ENCODE measurements at regions not wholly inside any gene's neighbourhood (a gene's known extent, or its start where the extent isn't known, plus 50 kb on each side); places are given as distances from the start of the nearest gene placed in this dataset.

DNA sequence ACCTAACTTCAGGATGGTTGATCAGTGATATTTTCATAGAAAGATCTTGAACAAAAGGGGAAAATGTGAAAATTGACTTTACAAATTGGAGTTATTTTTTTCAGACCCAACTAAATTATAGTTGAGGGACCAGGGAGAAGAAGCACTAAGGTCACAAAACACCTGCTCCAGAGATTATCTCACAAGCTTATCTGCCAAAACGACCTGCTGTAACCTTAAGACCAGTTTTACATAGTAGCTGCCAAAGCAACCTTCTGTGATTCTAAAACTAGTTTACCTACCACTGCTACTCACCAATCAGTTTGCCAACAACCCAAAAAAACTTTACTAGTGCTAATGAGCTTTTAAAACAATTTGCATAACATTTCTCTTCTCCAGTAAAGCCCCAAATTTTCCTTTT, 972.1 kb downstream of the C4orf33 start:
- H3K4me1 Mint-ChIP-seq = no peaks in the 10 kb centered on the region
- H3K4me1 ChIP-seq (ENCODE audit: control insufficient read depth in 2 of 2, insufficient read depth in 2 of 2, low read length in 2 of 2) = no peaks in the 10 kb centered on the region
- H3K4me3 ChIP-seq (ENCODE audit: control extremely low read depth in 1 of 5, extremely low read depth in 1 of 5, insufficient read depth in 1 of 5, low read depth in 2 of 5, low read length in 4 of 5) = no peak overlapping the region
- no peaks in the 10 kb centered on the region for H3K27me3 Mint-ChIP-seq
- no peaks in the 10 kb centered on the region for H3K79me2 ChIP-seq (ENCODE audit: control insufficient read depth, insufficient read depth, low read length)
- no peaks in the 10 kb centered on the region for H4K20me1 ChIP-seq (ENCODE audit: control insufficient read depth, insufficient read depth, low read length, poor library complexity, severe bottlenecking)
- H3K4me2 ChIP-seq (replicated peaks; ENCODE audit: low read depth, low read length, poor library complexity, severe bottlenecking) = no peak overlapping the region
- H3K9me3 Mint-ChIP-seq (ENCODE audit: insufficient read depth) = no peaks in the 10 kb centered on the region
- H3K27me3 ChIP-seq (replicated peaks in 1 of 4; ENCODE audit: control extremely low read depth in 1 of 4, control insufficient read depth in 3 of 4, insufficient read depth in 4 of 4, low read length in 3 of 4) = no peaks in the 10 kb centered on the region
- WGBS (ENCODE audit: insufficient coverage) = 50% methylated on average over 1 of the region's 1 CpG
- no peak overlapping the region for H3K27ac ChIP-seq (ENCODE audit: low read length in 2 of 2)
- no peak overlapping the region for H3K4me3 Mint-ChIP-seq
- H2AFZ ChIP-seq (ENCODE audit: insufficient read depth, low read depth, low read length, poor library complexity, severe bottlenecking) = no peak overlapping the region
- intact Hi-C loops (cut with micrococcal nuclease) = no loop called here
- ChIA-PET POLR2A (no interaction called here), CTCF (no interaction called here)
- no peaks in the 10 kb centered on the region for H3K36me3 ChIP-seq (replicated peaks in 1 of 2; ENCODE audit: control extremely low read depth in 1 of 2, control insufficient read depth in 1 of 2, extremely low read depth in 1 of 2, insufficient read depth in 2 of 2, low read length in 1 of 2)
- no peak overlapping the region for H3K9ac ChIP-seq (ENCODE audit: low read length)
- ATAC-seq (ENCODE audit: low read depth) (no peak), DNase-seq (no peak)
- TF ChIP-seq EZH2 (IDR thresholded peaks at IDR 0.05; ENCODE audit: borderline replicate concordance, insufficient read depth, low read depth, low read length, poor library complexity, severe bottlenecking) = no peak
- TF ChIP-seq, protein P1, sequence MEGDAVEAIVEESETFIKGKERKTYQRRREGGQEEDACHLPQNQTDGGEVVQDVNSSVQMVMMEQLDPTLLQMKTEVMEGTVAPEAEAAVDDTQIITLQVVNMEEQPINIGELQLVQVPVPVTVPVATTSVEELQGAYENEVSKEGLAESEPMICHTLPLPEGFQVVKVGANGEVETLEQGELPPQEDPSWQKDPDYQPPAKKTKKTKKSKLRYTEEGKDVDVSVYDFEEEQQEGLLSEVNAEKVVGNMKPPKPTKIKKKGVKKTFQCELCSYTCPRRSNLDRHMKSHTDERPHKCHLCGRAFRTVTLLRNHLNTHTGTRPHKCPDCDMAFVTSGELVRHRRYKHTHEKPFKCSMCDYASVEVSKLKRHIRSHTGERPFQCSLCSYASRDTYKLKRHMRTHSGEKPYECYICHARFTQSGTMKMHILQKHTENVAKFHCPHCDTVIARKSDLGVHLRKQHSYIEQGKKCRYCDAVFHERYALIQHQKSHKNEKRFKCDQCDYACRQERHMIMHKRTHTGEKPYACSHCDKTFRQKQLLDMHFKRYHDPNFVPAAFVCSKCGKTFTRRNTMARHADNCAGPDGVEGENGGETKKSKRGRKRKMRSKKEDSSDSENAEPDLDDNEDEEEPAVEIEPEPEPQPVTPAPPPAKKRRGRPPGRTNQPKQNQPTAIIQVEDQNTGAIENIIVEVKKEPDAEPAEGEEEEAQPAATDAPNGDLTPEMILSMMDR (IDR thresholded peaks at IDR 0.05) = no peak
- no peak overlapping the region for H3K27ac Mint-ChIP-seq
- H3K9me3 ChIP-seq (ENCODE audit: control extremely low read depth in 1 of 3, control insufficient read depth in 2 of 3, insufficient read depth in 1 of 3, low read length in 2 of 3) = no peaks in the 10 kb centered on the region

DNA sequence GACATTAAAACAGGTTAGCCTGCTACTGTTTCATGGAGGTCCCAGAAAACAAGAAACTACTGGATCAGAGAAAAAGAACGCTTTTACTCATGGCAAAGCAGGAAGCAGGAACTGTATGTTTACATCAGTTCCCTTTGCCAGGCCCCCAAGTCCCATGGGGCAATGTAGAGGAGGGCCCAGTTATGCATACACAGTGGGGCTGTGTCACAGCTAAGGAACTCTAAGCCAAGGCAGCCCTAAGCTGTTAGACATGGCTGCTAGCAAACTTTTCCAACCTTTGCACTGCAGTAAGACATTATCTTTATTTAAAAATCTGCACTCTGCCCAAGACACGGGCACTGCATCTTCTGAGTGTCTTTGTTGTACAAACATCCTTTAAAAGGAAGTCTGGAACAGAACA, 975.8 kb downstream of the C4orf33 start:
- Histone ChIP-seq H4K20me1 (ENCODE audit: control insufficient read depth, insufficient read depth, low read length, poor library complexity, severe bottlenecking) (no peaks in the 10 kb centered on the region), H3K79me2 (ENCODE audit: control insufficient read depth, insufficient read depth, low read length) (no peaks in the 10 kb centered on the region), H3K9me3 (ENCODE audit: control extremely low read depth in 1 of 3, control insufficient read depth in 2 of 3, insufficient read depth in 1 of 3, low read length in 2 of 3) (no peaks in the 10 kb centered on the region), H3K27me3 (replicated peaks in 1 of 4; ENCODE audit: control extremely low read depth in 1 of 4, control insufficient read depth in 3 of 4, insufficient read depth in 4 of 4, low read length in 3 of 4) (no peaks in the 10 kb centered on the region), H3K4me2 (replicated peaks; ENCODE audit: low read depth, low read length, poor library complexity, severe bottlenecking) (no peak overlapping the region), H3K4me3 (ENCODE audit: control extremely low read depth in 1 of 5, extremely low read depth in 1 of 5, insufficient read depth in 1 of 5, low read depth in 2 of 5, low read length in 4 of 5) (no peak overlapping the region), H3K4me1 (ENCODE audit: control insufficient read depth in 2 of 2, insufficient read depth in 2 of 2, low read length in 2 of 2) (no peaks in the 10 kb centered on the region), H3K9ac (ENCODE audit: low read length) (no peak overlapping the region), H3K27ac (ENCODE audit: low read length in 2 of 2) (no peak overlapping the region), H2AFZ (ENCODE audit: insufficient read depth, low read depth, low read length, poor library complexity, severe bottlenecking) (no peak overlapping the region), H3K36me3 (replicated peaks in 1 of 2; ENCODE audit: control extremely low read depth in 1 of 2, control insufficient read depth in 1 of 2, extremely low read depth in 1 of 2, insufficient read depth in 2 of 2, low read length in 1 of 2) (no peaks in the 10 kb centered on the region)
- Mint-ChIP-seq H3K27ac (no peak overlapping the region), H3K27me3 (no peaks in the 10 kb centered on the region), H3K4me3 (no peak overlapping the region), H3K9me3 (ENCODE audit: insufficient read depth) (no peaks in the 10 kb centered on the region), H3K4me1 (no peaks in the 10 kb centered on the region)
- intact Hi-C loops (cut with micrococcal nuclease) = no loop called here
- DNase-seq (no peak), ATAC-seq (ENCODE audit: low read depth) (no peak)
- ChIA-PET CTCF (no interaction called here), POLR2A (no interaction called here)
- TF ChIP-seq, protein P1 (IDR thresholded peaks at IDR 0.05) = no peak
- no peak for TF ChIP-seq EZH2 (IDR thresholded peaks at IDR 0.05; ENCODE audit: borderline replicate concordance, insufficient read depth, low read depth, low read length, poor library complexity, severe bottlenecking)
- WGBS (ENCODE audit: insufficient coverage) = 100% methylated on average over 1 of the region's 2 CpGs

Data from B cell (primary cell).